Naive thymus-derived CD4-positive, alpha-beta T cell (primary cell): ENCODE measurements at regions not wholly inside any gene's neighbourhood (a gene's known extent, or its start where the extent isn't known, plus 50 kb on each side); places are given as distances from the start of the nearest gene placed in this dataset.

ENCODE experiments used
- ATAC-seq: fragments of 150-1000 bp; cut with Tn5 transposase; 2 replicates; pipeline ENCODE4 v1.10.0; 2021; ENCODE audit warnings: mild to moderate bottlenecking, moderate library complexity
- CTCF ChIA-PET: fragments of 350-600 bp; sonication (Branson Sonifier 250); formaldehyde crosslinking; loops from one replicate; lab custom pipeline; 2021; ENCODE audit warnings: antibody characterized with exemption; lab: Charles Lee
- POLR2A ChIA-PET: fragments of 350-600 bp; sonication (Branson Sonifier 250); formaldehyde crosslinking; loops from one replicate; lab custom pipeline; 2021; ENCODE audit warnings: antibody characterized with exemption, inconsistent platforms; lab: Charles Lee
- DNase-seq, 9 donors: peaks; one replicate each; pipeline versions ENCODE4 v3.0.0 to v3.0.0-alpha.2; 2020 to 2022; ENCODE audit warnings: mixed read lengths in 1 of 9
- H3K27ac ChIP-seq: one replicate; pipeline ENCODE4 v1.7.0; 2013; ENCODE audit warnings: mild to moderate bottlenecking, low read depth, low read length, moderate library complexity
- H3K27me3 ChIP-seq, 2 donors: one replicate each; pipeline ENCODE4 v1.7.0; 2013; ENCODE audit warnings: low read length in 2 of 2, mild to moderate bottlenecking in 2 of 2, moderate library complexity in 2 of 2; ENCODE audit not compliant: control insufficient read depth in 2 of 2, insufficient read depth in 2 of 2
- H3K36me3 ChIP-seq, 3 experiments: 1 replicate in 2 of 3; 2 replicates in 1 of 3; pipeline ENCODE4 v1.7.0; 2013; ENCODE audit warnings: low read length in 3 of 3, mild to moderate bottlenecking in 3 of 3, moderate library complexity in 1 of 3; ENCODE audit not compliant: insufficient read depth in 3 of 3, control insufficient read depth in 2 of 3
- H3K4me1 ChIP-seq, 2 donors: one replicate each; pipeline ENCODE4 v1.7.0; 2013; ENCODE audit warnings: low read length in 2 of 2, mild to moderate bottlenecking in 2 of 2, moderate library complexity in 1 of 2; ENCODE audit not compliant: control insufficient read depth in 2 of 2, insufficient read depth in 2 of 2
- H3K4me3 ChIP-seq: 2 replicates; pipeline ENCODE4 v1.7.0; 2013; ENCODE audit warnings: mild to moderate bottlenecking, low read length
- H3K9me3 ChIP-seq, 3 experiments: 1 replicate in 2 of 3; 2 replicates in 1 of 3; pipeline ENCODE4 v1.7.0; 2013; ENCODE audit warnings: low read length in 3 of 3; ENCODE audit not compliant: control insufficient read depth in 2 of 3
- H3K27ac Mint-ChIP-seq, 9 donors: one replicate each; pipeline ENCODE4 v1.8.0; 2020 to 2022; ENCODE audit warnings: mixed read lengths in 9 of 9, mild to moderate bottlenecking in 8 of 9, moderate library complexity in 5 of 9, inconsistent platforms in 2 of 9
- H3K27me3 Mint-ChIP-seq, 5 donors: one replicate each; pipeline ENCODE4 v1.8.0; 2021 to 2022; ENCODE audit warnings: mixed read lengths in 5 of 5, mild to moderate bottlenecking in 1 of 5
- H3K36me3 Mint-ChIP-seq, 5 donors: one replicate each; pipeline ENCODE4 v1.8.0; 2020 to 2022; ENCODE audit warnings: mixed read lengths in 5 of 5, mild to moderate bottlenecking in 3 of 5, inconsistent platforms in 1 of 5
- H3K4me1 Mint-ChIP-seq, 7 donors: one replicate each; pipeline ENCODE4 v1.8.0; 2020 to 2022; ENCODE audit warnings: mixed read lengths in 7 of 7, mild to moderate bottlenecking in 3 of 7, inconsistent platforms in 1 of 7
- H3K4me3 Mint-ChIP-seq, 10 donors: one replicate each; pipeline ENCODE4 v1.8.0; 2020 to 2022; ENCODE audit warnings: mild to moderate bottlenecking in 10 of 10, mixed read lengths in 10 of 10, moderate library complexity in 6 of 10, inconsistent platforms in 2 of 10
- H3K9me3 Mint-ChIP-seq, 11 donors: one replicate each; pipeline ENCODE4 v1.8.0; 2020 to 2022; ENCODE audit warnings: mixed read lengths in 11 of 11, mild to moderate bottlenecking in 4 of 11, inconsistent platforms in 1 of 11, moderate library complexity in 1 of 11
- intact Hi-C, 2 donors: fragments of 100-400 bp; cut with micrococcal nuclease; formaldehyde crosslinking; loops; one replicate each; pipeline ENCODE4 v1.15.1; 2023

DNA sequence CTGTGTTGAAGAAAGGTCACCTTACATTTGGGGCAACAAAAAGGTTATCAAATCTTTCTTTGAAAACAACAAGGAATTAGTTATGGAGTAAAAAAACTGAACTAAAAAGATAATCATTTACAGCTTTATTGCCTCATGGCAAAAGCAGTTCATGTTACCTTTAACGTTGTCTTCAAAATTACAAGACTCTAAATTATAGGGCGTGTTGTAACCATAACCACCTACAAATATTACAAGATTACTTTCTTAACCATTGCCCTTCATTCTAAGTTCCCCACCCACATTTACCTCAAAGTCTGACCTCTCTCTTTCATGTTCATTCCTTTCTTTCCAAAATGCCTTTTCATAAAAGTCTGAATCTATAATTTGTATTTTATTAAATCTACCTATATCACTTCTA is 74.6 kb upstream of the LRATD1 start:
- Mint-ChIP-seq H3K27ac (no peak overlapping the region), H3K4me3 (no peak overlapping the region), H3K9me3 (peaks cover 0 to 10% (median 0%) of the 10 kb centered on the region in 11 donors), H3K36me3 (no peaks in the 10 kb centered on the region), H3K27me3 (peaks cover 0 to 3% (median 0%) of the 10 kb centered on the region in 5 donors), H3K4me1 (no peaks in the 10 kb centered on the region)
- DNase-seq (no peak), ATAC-seq (no peak)
- Histone ChIP-seq H3K27ac (no peak overlapping the region), H3K4me3 (no peak overlapping the region), H3K27me3 (no peaks in the 10 kb centered on the region), H3K36me3 (no peaks in the 10 kb centered on the region), H3K9me3 (no peaks in the 10 kb centered on the region), H3K4me1 (no peaks in the 10 kb centered on the region)
- intact Hi-C loops = no loop called here
- CTCF ChIA-PET = no interaction called here
- POLR2A ChIA-PET = no interaction called here

DNA sequence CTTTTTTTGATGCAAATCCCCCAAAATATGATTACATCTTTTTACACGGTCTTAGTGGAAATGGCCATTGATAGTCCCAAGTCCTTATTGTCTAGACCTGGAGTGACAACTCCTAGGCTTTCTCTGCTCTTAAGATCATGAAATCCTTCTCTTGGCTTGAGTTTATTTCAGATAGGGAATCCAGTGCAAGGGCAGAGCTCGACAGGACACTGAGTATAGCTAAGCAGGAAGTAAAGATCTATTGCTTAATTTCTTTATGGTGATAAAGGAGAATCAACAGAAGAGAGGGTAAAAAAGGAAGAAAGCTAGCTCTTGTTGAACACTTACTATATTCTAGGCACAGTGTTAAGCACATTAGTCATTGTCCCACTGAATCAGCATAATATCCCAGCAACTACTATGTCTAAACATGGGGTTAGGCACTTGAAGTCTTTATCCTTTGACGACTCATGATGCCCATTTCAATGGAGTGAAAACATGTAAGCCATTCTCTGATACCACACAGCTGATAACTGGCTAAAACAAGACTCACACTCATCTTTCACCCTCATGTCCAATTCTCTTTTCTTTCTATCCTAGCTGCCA is 74.1 kb upstream of the LRATD1 start:
- H3K4me1 ChIP-seq = no peaks in the 10 kb centered on the region
- no peak overlapping the region for H3K27ac ChIP-seq
- H3K27ac Mint-ChIP-seq = no peak overlapping the region
- no peaks in the 10 kb centered on the region for H3K36me3 Mint-ChIP-seq
- no peaks in the 10 kb centered on the region for H3K9me3 ChIP-seq
- H3K27me3 ChIP-seq = no peaks in the 10 kb centered on the region
- CTCF ChIA-PET = no interaction called here
- no peak for DNase-seq
- POLR2A ChIA-PET = no interaction called here
- no peaks in the 10 kb centered on the region for H3K27me3 Mint-ChIP-seq
- no peaks in the 10 kb centered on the region for H3K36me3 ChIP-seq
- no peaks in the 10 kb centered on the region for H3K4me1 Mint-ChIP-seq
- no peak overlapping the region for H3K4me3 ChIP-seq
- H3K4me3 Mint-ChIP-seq = no peak overlapping the region
- no peak for ATAC-seq
- H3K9me3 Mint-ChIP-seq = peaks cover 0 to 10% (median 0%) of the 10 kb centered on the region in 11 donors
- intact Hi-C loops = no loop called here

- no peaks in the 10 kb centered on the region for H3K4me1 Mint-ChIP-seq
- Histone ChIP-seq H3K4me3 (no peak overlapping the region), H3K9me3 (no peaks in the 10 kb centered on the region), H3K27ac (no peak overlapping the region), H3K36me3 (no peaks in the 10 kb centered on the region), H3K4me1 (no peaks in the 10 kb centered on the region), H3K27me3 (no peaks in the 10 kb centered on the region)
- no peak for ATAC-seq
- DNase-seq = no peak
- peaks cover 0 to 10% (median 0%) of the 10 kb centered on the region in 11 donors for H3K9me3 Mint-ChIP-seq
- intact Hi-C loops = no loop called here
- H3K27me3 Mint-ChIP-seq = no peaks in the 10 kb centered on the region
- POLR2A ChIA-PET = no interaction called here
- CTCF ChIA-PET = no interaction called here
- no peak overlapping the region for H3K27ac Mint-ChIP-seq
- H3K4me3 Mint-ChIP-seq = no peak overlapping the region
- no peaks in the 10 kb centered on the region for H3K36me3 Mint-ChIP-seq
Measured at GRCh38 chr2:14560716-14561115, 71.8 kb upstream of the LRATD1 start.

GRCh38 chr2:14563324-14563723 is 69.2 kb upstream of the LRATD1 start:
- H3K9me3 Mint-ChIP-seq = peaks cover 0 to 14% (median 0%) of the 10 kb centered on the region in 11 donors
- H3K4me3 Mint-ChIP-seq = no peak overlapping the region
- H3K4me1 ChIP-seq = no peaks in the 10 kb centered on the region
- intact Hi-C loops = no loop called here
- H3K27me3 Mint-ChIP-seq = no peaks in the 10 kb centered on the region
- no peaks in the 10 kb centered on the region for H3K4me1 Mint-ChIP-seq
- H3K27me3 ChIP-seq = no peaks in the 10 kb centered on the region
- no peak overlapping the region for H3K27ac ChIP-seq
- no peaks in the 10 kb centered on the region for H3K36me3 Mint-ChIP-seq
- no peaks in the 10 kb centered on the region for H3K36me3 ChIP-seq
- DNase-seq (no peak), ATAC-seq (no peak)
- H3K27ac Mint-ChIP-seq = no peak overlapping the region
- CTCF ChIA-PET = no interaction called here
- H3K9me3 ChIP-seq = no peaks in the 10 kb centered on the region
- POLR2A ChIA-PET = no interaction called here
- no peak overlapping the region for H3K4me3 ChIP-seq

GRCh38 chr2:14565666-14566065 is 66.9 kb upstream of the LRATD1 start:
- ChIA-PET CTCF (no interaction called here), POLR2A (no interaction called here)
- Mint-ChIP-seq H3K27me3 (no peaks in the 10 kb centered on the region), H3K36me3 (no peaks in the 10 kb centered on the region), H3K4me3 (no peak overlapping the region), H3K4me1 (no peaks in the 10 kb centered on the region), H3K27ac (no peak overlapping the region), H3K9me3 (peaks cover 0 to 14% (median 0%) of the 10 kb centered on the region in 11 donors)
- intact Hi-C loops = no loop called here
- Histone ChIP-seq H3K9me3 (no peaks in the 10 kb centered on the region), H3K36me3 (no peaks in the 10 kb centered on the region), H3K27ac (no peak overlapping the region), H3K4me1 (no peaks in the 10 kb centered on the region), H3K27me3 (no peaks in the 10 kb centered on the region), H3K4me3 (no peak overlapping the region)
- ATAC-seq = no peak
- no peak for DNase-seq

DNA sequence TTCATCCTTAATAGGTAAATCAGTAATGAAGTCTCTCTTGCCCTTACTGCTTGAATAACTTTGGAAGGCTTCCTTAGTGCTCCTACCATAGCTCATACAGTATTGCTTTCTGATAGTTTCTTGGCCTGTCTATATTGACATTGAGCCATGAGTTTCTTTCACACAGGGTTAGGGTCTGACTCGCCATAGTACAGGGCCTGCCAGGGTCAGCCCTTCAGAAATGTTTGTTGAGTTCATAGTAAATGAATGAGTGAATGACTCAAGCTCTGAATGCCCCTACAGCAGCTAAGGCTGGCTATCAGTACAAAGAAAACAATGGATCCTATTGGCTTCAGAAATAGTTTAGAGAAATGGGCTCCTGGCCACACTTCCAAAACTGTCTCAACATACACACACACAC is 65.0 kb upstream of the LRATD1 start:
- Histone ChIP-seq H3K4me3 (no peak overlapping the region), H3K27me3 (no peaks in the 10 kb centered on the region), H3K9me3 (no peaks in the 10 kb centered on the region), H3K36me3 (no peaks in the 10 kb centered on the region), H3K4me1 (no peaks in the 10 kb centered on the region), H3K27ac (no peak overlapping the region)
- H3K4me1 Mint-ChIP-seq = no peaks in the 10 kb centered on the region
- POLR2A ChIA-PET = no interaction called here
- DNase-seq (no peak), ATAC-seq (no peak)
- H3K27me3 Mint-ChIP-seq = no peaks in the 10 kb centered on the region
- intact Hi-C loops = no loop called here
- H3K27ac Mint-ChIP-seq = no peak overlapping the region
- peaks cover 0 to 14% (median 1%) of the 10 kb centered on the region in 11 donors for H3K9me3 Mint-ChIP-seq
- CTCF ChIA-PET = no interaction called here
- no peak overlapping the region for H3K4me3 Mint-ChIP-seq
- H3K36me3 Mint-ChIP-seq = no peaks in the 10 kb centered on the region

DNA sequence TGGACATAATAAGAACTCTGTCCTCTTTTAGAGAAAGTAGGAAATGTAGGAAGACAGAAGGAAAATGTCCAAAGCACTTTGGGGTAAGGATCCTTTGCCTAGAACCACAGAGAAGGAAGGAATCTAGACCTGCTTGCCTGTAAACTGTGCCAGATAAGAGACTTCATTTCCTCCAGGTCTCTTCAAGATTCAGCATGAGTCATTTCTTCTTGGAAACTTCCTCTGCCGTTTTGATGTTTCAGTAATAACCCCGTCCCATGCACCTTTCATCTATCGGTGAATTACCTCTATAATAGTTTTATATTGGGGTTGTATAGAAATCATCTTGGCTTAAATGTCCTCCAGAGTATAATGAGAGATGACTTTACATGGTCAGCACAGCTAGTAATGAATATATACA is 63.2 kb upstream of the LRATD1 start:
- no peaks in the 10 kb centered on the region for H3K27me3 ChIP-seq
- ATAC-seq (no peak), DNase-seq (no peak)
- ChIA-PET POLR2A (no interaction called here), CTCF (no interaction called here)
- intact Hi-C loops = no loop called here
- no peaks in the 10 kb centered on the region for H3K36me3 Mint-ChIP-seq
- no peaks in the 10 kb centered on the region for H3K36me3 ChIP-seq
- peaks cover 0 to 14% (median 1%) of the 10 kb centered on the region in 11 donors for H3K9me3 Mint-ChIP-seq
- no peaks in the 10 kb centered on the region for H3K4me1 ChIP-seq
- no peaks in the 10 kb centered on the region for H3K27me3 Mint-ChIP-seq
- no peak overlapping the region for H3K4me3 Mint-ChIP-seq
- no peaks in the 10 kb centered on the region for H3K9me3 ChIP-seq
- no peak overlapping the region for H3K27ac ChIP-seq
- no peaks in the 10 kb centered on the region for H3K4me1 Mint-ChIP-seq
- H3K27ac Mint-ChIP-seq = no peak overlapping the region
- no peak overlapping the region for H3K4me3 ChIP-seq
